ENCODE measurements at regions not wholly inside any gene's neighbourhood (a gene's known extent, or its start where the extent isn't known, plus 50 kb on each side); places are given as distances from the start of the nearest gene placed in this dataset.

DNA sequence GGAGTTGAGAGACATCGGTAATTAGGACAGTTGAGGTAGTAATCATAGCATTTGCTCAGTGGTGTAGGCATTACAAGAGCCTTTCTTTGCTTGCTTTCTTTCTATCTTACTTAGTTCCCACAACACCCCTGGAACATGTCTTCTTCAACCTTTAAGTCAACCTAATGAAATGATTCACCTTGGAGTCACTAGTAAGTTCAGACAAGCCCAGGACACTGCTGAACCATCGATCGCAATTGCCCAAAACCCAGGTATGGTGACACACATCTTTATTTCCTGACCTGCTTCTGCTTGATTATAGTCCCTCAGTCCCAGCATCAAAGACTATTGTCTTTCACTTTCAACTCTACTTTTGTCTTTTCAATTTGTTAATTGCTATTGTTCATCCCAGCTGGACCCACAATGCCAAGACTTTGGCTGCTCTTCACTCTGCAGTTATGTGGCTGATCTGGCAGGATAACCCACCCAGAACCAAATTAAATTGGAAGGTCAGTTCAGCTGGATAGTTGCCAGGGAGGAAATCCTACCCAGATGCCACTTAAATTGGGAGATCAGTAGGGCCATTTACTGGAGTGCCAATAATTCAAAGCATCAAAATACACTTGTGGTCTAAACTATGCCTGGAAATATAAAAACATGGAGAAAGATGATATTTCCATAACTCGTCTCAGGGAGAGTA, 272.9 kb downstream of the RWDD3 start (continued):
- TF ChIP-seq, protein P1, sequence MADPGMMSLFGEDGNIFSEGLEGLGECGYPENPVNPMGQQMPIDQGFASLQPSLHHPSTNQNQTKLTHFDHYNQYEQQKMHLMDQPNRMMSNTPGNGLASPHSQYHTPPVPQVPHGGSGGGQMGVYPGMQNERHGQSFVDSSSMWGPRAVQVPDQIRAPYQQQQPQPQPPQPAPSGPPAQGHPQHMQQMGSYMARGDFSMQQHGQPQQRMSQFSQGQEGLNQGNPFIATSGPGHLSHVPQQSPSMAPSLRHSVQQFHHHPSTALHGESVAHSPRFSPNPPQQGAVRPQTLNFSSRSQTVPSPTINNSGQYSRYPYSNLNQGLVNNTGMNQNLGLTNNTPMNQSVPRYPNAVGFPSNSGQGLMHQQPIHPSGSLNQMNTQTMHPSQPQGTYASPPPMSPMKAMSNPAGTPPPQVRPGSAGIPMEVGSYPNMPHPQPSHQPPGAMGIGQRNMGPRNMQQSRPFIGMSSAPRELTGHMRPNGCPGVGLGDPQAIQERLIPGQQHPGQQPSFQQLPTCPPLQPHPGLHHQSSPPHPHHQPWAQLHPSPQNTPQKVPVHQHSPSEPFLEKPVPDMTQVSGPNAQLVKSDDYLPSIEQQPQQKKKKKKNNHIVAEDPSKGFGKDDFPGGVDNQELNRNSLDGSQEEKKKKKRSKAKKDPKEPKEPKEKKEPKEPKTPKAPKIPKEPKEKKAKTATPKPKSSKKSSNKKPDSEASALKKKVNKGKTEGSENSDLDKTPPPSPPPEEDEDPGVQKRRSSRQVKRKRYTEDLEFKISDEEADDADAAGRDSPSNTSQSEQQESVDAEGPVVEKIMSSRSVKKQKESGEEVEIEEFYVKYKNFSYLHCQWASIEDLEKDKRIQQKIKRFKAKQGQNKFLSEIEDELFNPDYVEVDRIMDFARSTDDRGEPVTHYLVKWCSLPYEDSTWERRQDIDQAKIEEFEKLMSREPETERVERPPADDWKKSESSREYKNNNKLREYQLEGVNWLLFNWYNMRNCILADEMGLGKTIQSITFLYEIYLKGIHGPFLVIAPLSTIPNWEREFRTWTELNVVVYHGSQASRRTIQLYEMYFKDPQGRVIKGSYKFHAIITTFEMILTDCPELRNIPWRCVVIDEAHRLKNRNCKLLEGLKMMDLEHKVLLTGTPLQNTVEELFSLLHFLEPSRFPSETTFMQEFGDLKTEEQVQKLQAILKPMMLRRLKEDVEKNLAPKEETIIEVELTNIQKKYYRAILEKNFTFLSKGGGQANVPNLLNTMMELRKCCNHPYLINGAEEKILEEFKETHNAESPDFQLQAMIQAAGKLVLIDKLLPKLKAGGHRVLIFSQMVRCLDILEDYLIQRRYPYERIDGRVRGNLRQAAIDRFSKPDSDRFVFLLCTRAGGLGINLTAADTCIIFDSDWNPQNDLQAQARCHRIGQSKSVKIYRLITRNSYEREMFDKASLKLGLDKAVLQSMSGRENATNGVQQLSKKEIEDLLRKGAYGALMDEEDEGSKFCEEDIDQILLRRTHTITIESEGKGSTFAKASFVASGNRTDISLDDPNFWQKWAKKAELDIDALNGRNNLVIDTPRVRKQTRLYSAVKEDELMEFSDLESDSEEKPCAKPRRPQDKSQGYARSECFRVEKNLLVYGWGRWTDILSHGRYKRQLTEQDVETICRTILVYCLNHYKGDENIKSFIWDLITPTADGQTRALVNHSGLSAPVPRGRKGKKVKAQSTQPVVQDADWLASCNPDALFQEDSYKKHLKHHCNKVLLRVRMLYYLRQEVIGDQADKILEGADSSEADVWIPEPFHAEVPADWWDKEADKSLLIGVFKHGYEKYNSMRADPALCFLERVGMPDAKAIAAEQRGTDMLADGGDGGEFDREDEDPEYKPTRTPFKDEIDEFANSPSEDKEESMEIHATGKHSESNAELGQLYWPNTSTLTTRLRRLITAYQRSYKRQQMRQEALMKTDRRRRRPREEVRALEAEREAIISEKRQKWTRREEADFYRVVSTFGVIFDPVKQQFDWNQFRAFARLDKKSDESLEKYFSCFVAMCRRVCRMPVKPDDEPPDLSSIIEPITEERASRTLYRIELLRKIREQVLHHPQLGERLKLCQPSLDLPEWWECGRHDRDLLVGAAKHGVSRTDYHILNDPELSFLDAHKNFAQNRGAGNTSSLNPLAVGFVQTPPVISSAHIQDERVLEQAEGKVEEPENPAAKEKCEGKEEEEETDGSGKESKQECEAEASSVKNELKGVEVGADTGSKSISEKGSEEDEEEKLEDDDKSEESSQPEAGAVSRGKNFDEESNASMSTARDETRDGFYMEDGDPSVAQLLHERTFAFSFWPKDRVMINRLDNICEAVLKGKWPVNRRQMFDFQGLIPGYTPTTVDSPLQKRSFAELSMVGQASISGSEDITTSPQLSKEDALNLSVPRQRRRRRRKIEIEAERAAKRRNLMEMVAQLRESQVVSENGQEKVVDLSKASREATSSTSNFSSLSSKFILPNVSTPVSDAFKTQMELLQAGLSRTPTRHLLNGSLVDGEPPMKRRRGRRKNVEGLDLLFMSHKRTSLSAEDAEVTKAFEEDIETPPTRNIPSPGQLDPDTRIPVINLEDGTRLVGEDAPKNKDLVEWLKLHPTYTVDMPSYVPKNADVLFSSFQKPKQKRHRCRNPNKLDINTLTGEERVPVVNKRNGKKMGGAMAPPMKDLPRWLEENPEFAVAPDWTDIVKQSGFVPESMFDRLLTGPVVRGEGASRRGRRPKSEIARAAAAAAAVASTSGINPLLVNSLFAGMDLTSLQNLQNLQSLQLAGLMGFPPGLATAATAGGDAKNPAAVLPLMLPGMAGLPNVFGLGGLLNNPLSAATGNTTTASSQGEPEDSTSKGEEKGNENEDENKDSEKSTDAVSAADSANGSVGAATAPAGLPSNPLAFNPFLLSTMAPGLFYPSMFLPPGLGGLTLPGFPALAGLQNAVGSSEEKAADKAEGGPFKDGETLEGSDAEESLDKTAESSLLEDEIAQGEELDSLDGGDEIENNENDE (IDR thresholded peaks at IDR 0.05; ENCODE audit: insufficient replicate concordance, low read length) = no peak
- TF ChIP-seq, protein P2, sequence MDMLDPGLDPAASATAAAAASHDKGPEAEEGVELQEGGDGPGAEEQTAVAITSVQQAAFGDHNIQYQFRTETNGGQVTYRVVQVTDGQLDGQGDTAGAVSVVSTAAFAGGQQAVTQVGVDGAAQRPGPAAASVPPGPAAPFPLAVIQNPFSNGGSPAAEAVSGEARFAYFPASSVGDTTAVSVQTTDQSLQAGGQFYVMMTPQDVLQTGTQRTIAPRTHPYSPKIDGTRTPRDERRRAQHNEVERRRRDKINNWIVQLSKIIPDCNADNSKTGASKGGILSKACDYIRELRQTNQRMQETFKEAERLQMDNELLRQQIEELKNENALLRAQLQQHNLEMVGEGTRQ (IDR thresholded peaks at IDR 0.05; ENCODE audit: low read length) = no peak
- TF ChIP-seq SP2 (IDR thresholded peaks at IDR 0.05; ENCODE audit: low read length) (no peak), MAFK (IDR thresholded peaks at IDR 0.05; ENCODE audit: low read depth, low read length) (no peak), BACH1 (IDR thresholded peaks at IDR 0.05; ENCODE audit: low read length) (no peak), TEAD4 (IDR thresholded peaks at IDR 0.05; ENCODE audit: low read depth, low read length) (no peak), NRF1 (IDR thresholded peaks at IDR 0.05; ENCODE audit: low read depth, low read length) (no peak), YY1 (IDR thresholded peaks at IDR 0.05; ENCODE audit: low read depth, low read length) (no peak), TCF12 (IDR thresholded peaks at IDR 0.05; ENCODE audit: low read depth, low read length) (no peak)
- TF ChIP-seq, protein P3, sequence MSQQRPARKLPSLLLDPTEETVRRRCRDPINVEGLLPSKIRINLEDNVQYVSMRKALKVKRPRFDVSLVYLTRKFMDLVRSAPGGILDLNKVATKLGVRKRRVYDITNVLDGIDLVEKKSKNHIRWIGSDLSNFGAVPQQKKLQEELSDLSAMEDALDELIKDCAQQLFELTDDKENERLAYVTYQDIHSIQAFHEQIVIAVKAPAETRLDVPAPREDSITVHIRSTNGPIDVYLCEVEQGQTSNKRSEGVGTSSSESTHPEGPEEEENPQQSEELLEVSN (IDR thresholded peaks at IDR 0.05) = no peak

All from H1 (cell line).